Colonic mucosa (tissue), 4 donors: ENCODE measurements at regions not wholly inside any gene's neighbourhood (a gene's known extent, or its start where the extent isn't known, plus 50 kb on each side); places are given as distances from the start of the nearest gene placed in this dataset.

Source experiments
- DNase-seq: peaks from one replicate; pipeline ENCODE4 v3.0.0-alpha.2; 2020
- H3K27ac ChIP-seq: fragments of 200-600 bp; one replicate; pipeline ENCODE4 v1.8.0; 2021
- H3K27me3 ChIP-seq: fragments of 200-600 bp; one replicate; pipeline ENCODE4 v1.8.0; 2021
- H3K36me3 ChIP-seq: fragments of 200-600 bp; one replicate; pipeline ENCODE4 v1.8.0; 2021
- H3K4me1 ChIP-seq: fragments of 200-600 bp; one replicate; pipeline ENCODE4 v1.8.0; 2021; ENCODE audit warnings: mild to moderate bottlenecking
- H3K4me3 ChIP-seq: fragments of 200-600 bp; one replicate; pipeline ENCODE4 v1.8.0; 2021
- H3K9ac ChIP-seq, 2 donors: one replicate each; pipeline ENCODE4 v1.7.0; 2013; ENCODE audit warnings: control low read depth in 2 of 2, low read depth in 2 of 2, low read length in 2 of 2
- H3K9me3 ChIP-seq: fragments of 200-600 bp; one replicate; pipeline ENCODE4 v1.8.0; 2021
- intact Hi-C: fragments of 100-400 bp; cut with DNase I; formaldehyde crosslinking; loops from one replicate; pipeline ENCODE4 v1.14.1; 2022
- TF ChIP-seq, protein P1 (sequence below): fragments of 200-600 bp; IDR thresholded peaks from one replicate; pipeline ENCODE4 v1.8.0; 2022; ENCODE audit warnings: antibody characterized with exemption, mild to moderate bottlenecking
- donor health status: healthy.
- donor health status: DM: no; HTN: no; CAD: no.
- donor health status: DM: no; HTN: no; CAD: no.

- no peaks in the 10 kb centered on the region for H3K27me3 ChIP-seq
- no peaks in the 10 kb centered on the region for H3K36me3 ChIP-seq
These were observed 289.8 kb downstream of the ARPP21 start for GRCh38 chr3:35929158-35929557.

GRCh38 chr3:35931867-35932266, 292.5 kb downstream of the ARPP21 start:
- no peak for DNase-seq
- TF ChIP-seq, protein P1, sequence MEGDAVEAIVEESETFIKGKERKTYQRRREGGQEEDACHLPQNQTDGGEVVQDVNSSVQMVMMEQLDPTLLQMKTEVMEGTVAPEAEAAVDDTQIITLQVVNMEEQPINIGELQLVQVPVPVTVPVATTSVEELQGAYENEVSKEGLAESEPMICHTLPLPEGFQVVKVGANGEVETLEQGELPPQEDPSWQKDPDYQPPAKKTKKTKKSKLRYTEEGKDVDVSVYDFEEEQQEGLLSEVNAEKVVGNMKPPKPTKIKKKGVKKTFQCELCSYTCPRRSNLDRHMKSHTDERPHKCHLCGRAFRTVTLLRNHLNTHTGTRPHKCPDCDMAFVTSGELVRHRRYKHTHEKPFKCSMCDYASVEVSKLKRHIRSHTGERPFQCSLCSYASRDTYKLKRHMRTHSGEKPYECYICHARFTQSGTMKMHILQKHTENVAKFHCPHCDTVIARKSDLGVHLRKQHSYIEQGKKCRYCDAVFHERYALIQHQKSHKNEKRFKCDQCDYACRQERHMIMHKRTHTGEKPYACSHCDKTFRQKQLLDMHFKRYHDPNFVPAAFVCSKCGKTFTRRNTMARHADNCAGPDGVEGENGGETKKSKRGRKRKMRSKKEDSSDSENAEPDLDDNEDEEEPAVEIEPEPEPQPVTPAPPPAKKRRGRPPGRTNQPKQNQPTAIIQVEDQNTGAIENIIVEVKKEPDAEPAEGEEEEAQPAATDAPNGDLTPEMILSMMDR = no peak
- Histone ChIP-seq H3K36me3 (no peaks in the 10 kb centered on the region), H3K4me3 (no peak overlapping the region), H3K4me1 (no peaks in the 10 kb centered on the region), H3K27me3 (no peaks in the 10 kb centered on the region), H3K9me3 (no peaks in the 10 kb centered on the region), H3K9ac (no peak overlapping the region), H3K27ac (no peak overlapping the region)
- intact Hi-C loops = no loop called here

More at GRCh38 chr3:35929158-35929557, 289.8 kb downstream of the ARPP21 start:
- no peak overlapping the region for H3K9ac ChIP-seq
- TF ChIP-seq, protein P1 = no peak
- no peak overlapping the region for H3K4me3 ChIP-seq
- no peaks in the 10 kb centered on the region for H3K9me3 ChIP-seq
- intact Hi-C loops = no loop called here
- H3K4me1 ChIP-seq = no peaks in the 10 kb centered on the region
- no peak for DNase-seq
- H3K27ac ChIP-seq = no peak overlapping the region

- Histone ChIP-seq H3K27ac (no peak overlapping the region), H3K4me3 (no peak overlapping the region), H3K36me3 (no peaks in the 10 kb centered on the region), H3K27me3 (no peaks in the 10 kb centered on the region), H3K9ac (no peak overlapping the region), H3K9me3 (no peaks in the 10 kb centered on the region), H3K4me1 (no peaks in the 10 kb centered on the region)
- intact Hi-C loops = no loop called here
- TF ChIP-seq, protein P1 = no peak
- DNase-seq = no peak
These were observed 293.7 kb downstream of the ARPP21 start for GRCh38 chr3:35932995-35933394.

GRCh38 chr3:35936571-35936970, 297.2 kb downstream of the ARPP21 start:
- no peaks in the 10 kb centered on the region for H3K36me3 ChIP-seq
- no peaks in the 10 kb centered on the region for H3K27me3 ChIP-seq
- no peaks in the 10 kb centered on the region for H3K4me1 ChIP-seq
- no peak overlapping the region for H3K9ac ChIP-seq
- H3K9me3 ChIP-seq = no peaks in the 10 kb centered on the region
- intact Hi-C loops = no loop called here
- TF ChIP-seq, protein P1 = no peak
- H3K4me3 ChIP-seq = no peak overlapping the region
- H3K27ac ChIP-seq = no peak overlapping the region
- no peak for DNase-seq

GRCh38 chr3:35944926-35945710, 305.8 kb downstream of the ARPP21 start:
- peaks cover 4% of the 10 kb centered on the region for H3K4me1 ChIP-seq
- intact Hi-C loops = no loop called here
- DNase-seq = no peak

More at GRCh38 chr3:35944926-35945710, 305.8 kb downstream of the ARPP21 start:
- Histone ChIP-seq H3K27me3 (no peaks in the 10 kb centered on the region), H3K36me3 (no peaks in the 10 kb centered on the region), H3K4me3 (no peak overlapping the region), H3K27ac (no peak overlapping the region), H3K9ac (no peak overlapping the region), H3K9me3 (no peaks in the 10 kb centered on the region)
- TF ChIP-seq, protein P1 = no peak
